HCT116 (cell line): ENCODE measurements at regions not wholly inside any gene's neighbourhood (a gene's known extent, or its start where the extent isn't known, plus 50 kb on each side); places are given as distances from the start of the nearest gene placed in this dataset.

Source experiments
- CEBPB ChIP-seq: IDR thresholded peaks from 2 replicates; pipeline ENCODE4 v1.6.1; 2012; ENCODE audit warnings: low read depth
- CTCF ChIP-seq, 3 experiments: fragments of 200-600 bp in 1 of 3; sonication (generic) in 1 of 3; IDR thresholded peaks in 2 of 3; conservative IDR thresholded peaks in 1 of 3; 2 replicates each; pipeline ENCODE4 v1.5.1; 2012 to 2017; ENCODE audit warnings: low read depth in 2 of 3, low read length in 2 of 3, antibody characterized with exemption in 1 of 3, borderline replicate concordance in 1 of 3, control low read depth in 1 of 3, mild to moderate bottlenecking in 1 of 3, mixed read lengths in 1 of 3, mixed run types in 1 of 3, moderate library complexity in 1 of 3; ENCODE audit not compliant: insufficient read depth in 1 of 3
- POLR2A ChIP-seq: IDR thresholded peaks from 2 replicates; pipeline ENCODE4 v1.7.0; 2011; ENCODE audit warnings: borderline replicate concordance; ENCODE audit not compliant: insufficient read depth, insufficient read length; ENCODE audit errors: extremely low read depth
- POLR2AphosphoS5 ChIP-seq: IDR thresholded peaks from 2 replicates; pipeline ENCODE4 v1.6.1; 2011; ENCODE audit warnings: mild to moderate bottlenecking, low read depth, low read length, moderate library complexity

GRCh38 chr5:53766673-53767072 is 206.2 kb downstream of the NDUFS4 start:
- TF ChIP-seq CEBPB (no peak), CTCF (IDR thresholded peaks at IDR 0.05 in 2 of 3, conservative IDR thresholded peaks at IDR 0.05 in 1 of 3; ENCODE audit: borderline replicate concordance in 1 of 3, insufficient read depth in 1 of 3, low read depth in 2 of 3, low read length in 2 of 3) (no peak), POLR2A (no peak), POLR2AphosphoS5 (no peak)
